22Rv1 (cell line): ENCODE measurements at regions not wholly inside any gene's neighbourhood (a gene's known extent, or its start where the extent isn't known, plus 50 kb on each side); places are given as distances from the start of the nearest gene placed in this dataset.

Experiments
- CTCF ChIP-seq: fragments of 450-650 bp; IDR thresholded peaks from 2 replicates; pipeline ENCODE4 v1.5.1; 2017; ENCODE audit warnings: mild to moderate bottlenecking
- ZFX ChIP-seq: fragments of 450-650 bp; IDR thresholded peaks from 2 replicates; pipeline ENCODE4 v1.6.1; 2017; ENCODE audit warnings: antibody characterized with exemption, borderline replicate concordance

GRCh38 chr2:40642726-40643125, 190.8 kb upstream of the SLC8A1 start:
- TF ChIP-seq ZFX (no peak), CTCF (no peak)
